ENCODE measurements at regions not wholly inside any gene's neighbourhood (a gene's known extent, or its start where the extent isn't known, plus 50 kb on each side); places are given as distances from the start of the nearest gene placed in this dataset.

DNA sequence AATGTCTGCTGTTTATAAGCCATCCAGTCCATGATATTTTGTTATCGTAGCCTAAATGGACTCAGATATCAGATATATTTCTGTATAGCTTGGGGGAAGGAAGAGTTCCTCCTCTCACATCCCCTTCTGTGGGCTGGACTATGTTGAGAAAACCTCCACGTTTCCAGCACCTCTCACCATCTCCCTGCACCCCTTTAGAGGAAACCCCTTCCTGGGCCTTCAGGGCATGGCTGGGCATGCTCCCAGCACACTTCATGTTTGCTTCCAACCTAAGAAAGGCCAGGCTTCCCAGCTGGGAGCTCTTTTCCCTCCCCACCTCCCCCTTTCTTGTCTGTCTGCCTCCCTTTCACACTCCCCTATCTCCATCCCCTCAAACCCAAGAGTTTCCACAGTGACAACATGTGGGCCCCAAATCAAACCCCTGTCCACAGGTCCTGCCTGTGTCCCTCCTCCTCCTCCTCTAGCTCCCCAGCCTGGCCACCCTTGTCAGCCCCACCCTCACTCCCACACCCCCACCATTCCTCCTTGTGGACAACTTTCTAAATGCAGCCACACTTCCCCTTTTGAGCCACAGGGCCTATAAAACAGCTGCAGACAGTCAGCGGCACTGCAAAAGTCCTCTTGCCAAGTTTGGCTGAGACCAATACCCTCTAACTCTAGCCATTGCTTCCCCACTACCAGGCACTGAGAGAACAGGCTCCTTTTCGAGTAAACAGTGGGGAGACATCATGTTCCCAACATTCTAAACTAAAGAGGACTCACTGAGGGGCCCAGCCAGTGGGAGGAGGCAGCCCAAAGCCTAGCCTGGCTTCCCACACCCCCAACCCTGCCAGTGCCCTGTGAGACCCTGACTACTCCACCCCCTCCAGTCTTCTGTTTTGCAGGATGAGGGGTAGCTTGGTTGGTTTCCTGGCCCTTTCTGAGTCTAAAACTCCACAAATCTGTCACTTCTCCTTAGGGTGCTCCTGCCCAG lies 120.5 kb downstream of the ZFP36L2 start:
- DNase-seq, result peak; percentile 83

DNA sequence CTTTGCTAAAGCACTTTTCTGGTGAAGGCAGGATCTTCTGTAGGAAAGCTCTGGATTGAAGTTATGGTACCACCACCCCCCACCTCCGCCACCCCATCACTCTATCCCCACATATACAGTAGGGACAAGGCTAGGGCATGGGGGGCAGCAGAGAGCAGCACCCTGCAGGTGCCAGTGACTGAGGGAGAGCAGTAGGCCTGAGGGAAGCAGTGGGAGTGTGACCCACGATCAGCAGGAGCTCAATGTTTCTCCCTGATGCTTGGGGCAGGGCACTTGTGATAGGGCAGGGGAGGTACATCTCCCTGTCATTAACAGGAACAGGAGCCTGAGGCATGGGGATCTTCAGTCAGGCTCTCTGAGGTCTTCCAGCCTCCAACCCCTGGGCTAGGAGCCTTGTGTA lies 121.6 kb downstream of the ZFP36L2 start:
- DNase-seq, result no peak

DNA sequence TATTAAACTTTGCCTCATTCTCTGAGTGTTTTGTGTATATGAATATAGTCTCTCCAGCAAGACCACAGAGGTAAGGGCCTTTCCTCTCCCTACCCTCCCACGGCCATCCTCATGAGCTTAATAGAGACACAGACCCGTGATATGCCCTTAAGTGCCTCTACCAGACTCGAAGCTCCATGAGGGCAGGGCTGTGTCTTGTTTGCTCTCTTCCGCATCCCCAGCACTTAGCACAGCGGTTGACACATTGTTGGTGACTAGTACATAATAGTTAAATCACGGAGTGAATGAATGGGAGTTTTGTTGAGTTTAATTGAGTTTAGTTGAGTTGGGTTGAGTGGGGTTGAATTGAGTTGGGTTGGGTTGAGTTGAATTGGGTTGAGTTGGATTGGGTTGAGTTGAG lies 122.3 kb downstream of the ZFP36L2 start:
- no peak for DNase-seq

DNA sequence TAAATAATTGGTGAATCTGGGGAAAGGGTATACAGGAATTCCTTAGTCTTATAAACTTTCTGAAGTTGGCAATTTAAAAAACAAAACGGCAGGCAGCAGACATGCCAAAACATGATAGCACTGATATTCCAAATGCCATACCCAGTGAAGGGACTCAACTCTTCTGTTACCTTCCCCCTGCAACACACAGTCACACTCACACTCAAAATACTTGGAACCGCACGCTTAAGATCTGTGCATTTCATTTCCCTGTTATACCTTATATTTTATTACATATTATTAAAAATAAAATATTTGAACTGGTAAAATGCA lies 123.4 kb downstream of the ZFP36L2 start:
- DNase-seq, result no peak

DNA sequence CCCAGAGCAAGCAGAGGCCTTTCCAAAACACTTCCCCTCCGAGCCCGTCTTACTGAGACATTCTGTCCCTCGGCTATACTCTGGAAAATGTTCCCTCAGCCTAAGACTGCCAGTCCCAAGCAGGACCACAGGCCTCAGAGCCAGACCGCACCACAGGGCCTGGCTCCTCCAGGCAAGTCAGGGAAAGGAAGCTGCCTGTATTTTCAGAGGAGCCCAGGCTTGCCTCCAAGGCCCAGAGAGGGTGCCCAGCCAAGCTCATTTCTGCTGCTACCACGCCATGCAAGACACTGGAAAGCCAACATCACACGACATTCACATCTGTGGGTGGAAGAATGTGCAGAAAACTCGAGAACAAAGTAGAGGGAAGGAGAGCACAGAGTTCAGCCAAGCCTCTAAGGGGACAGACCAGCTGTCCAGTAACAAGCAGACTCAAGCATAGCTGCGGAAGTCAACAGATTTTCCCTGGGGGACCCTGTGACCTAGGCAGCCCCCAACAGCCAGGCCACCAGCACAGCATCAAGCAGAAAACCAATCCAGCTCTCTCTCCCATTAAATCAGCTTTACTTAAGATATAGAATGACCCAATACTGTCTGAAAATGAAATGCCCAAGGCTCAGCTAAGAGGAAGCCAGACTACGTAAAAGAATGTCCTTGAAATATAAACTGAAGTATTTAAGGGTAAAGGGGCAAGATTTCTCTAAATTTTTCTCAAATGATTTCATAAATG lies 123.9 kb downstream of the ZFP36L2 start:
- no peak for DNase-seq

DNA sequence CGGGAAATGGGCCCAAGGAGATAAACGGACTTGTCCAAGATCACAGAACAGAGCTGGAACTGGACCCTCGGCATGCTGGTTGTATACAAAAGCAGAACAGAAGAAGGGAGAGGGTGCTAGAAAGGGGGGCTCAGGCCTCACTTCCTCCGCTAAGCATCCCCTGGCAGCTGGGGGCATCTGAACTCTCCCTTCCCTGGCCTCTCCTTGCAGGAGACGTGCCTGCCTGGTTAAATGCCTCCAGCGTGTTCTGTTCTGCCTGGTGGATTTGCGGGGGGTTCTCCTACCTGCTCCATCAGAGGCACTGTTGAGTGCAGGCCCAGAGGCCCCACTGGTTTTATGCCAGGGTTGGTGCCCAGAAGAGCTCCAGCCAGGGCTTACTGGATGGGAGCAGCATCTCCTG lies 124.7 kb downstream of the ZFP36L2 start:
- DNase-seq, result no peak

DNA sequence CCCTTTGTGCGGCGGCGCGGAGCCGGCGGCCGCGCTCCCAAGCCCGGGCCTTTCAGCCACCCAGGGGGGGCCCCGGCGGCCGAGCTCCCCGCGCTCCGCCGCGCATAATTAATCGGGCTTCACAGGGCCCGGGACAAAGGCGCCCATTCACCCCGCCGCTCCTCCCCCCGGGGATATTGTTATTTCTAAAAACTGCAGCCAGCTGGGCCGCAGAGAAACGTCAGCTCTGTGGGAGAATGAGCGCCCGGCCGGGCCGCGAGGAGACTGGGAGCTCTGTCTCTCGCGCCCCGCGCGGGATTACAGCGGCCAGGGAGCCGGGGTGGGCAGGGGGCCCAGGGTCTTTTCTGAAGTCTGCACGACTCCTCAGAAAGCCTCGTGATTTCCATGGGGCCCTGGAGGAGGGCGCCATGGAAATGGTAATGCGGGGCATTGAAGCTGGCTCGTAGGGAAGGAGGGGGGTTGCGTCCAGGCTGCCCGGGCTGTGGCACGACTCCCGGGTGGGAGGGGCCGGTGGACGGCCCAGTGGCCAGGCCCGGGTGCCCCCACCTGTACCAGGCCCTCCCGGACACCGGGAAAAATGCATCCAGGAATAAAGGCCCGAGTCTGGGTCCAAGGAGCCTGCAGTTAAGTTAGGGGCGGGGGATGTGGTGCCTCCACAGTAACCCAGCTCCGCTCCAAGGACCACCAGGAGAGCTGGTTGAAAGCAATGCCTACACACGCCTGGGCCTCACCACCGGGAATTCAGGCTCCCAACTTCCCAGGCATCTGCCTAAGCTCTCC lies 125.3 kb downstream of the ZFP36L2 start:
- DNase-seq, result no peak

DNA sequence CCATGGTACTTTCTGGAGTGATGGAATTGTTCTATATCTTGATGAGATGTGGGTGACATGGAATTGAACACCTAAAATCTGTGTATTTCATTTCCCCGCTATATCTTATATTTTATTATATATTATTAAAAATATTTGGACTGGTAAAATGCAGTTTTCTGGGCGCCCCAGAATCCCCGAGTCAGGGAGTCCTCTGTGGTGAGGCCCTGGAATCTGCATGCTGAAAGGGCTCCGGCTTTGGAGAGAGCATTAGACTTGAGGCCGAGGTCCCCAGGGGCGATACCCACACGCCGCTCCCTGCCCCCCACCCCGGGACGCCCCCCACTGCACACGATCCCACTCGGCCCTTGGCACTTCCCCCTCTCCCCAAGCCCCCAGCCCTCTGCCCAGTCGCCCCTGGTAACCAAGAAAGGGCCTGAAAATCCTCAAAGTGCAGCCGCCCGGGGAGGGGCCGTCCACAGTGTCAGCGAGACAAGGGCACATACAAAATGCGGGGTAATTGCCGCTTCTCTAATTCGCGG lies 126.0 kb downstream of the ZFP36L2 start:
- no peak for DNase-seq

DNA sequence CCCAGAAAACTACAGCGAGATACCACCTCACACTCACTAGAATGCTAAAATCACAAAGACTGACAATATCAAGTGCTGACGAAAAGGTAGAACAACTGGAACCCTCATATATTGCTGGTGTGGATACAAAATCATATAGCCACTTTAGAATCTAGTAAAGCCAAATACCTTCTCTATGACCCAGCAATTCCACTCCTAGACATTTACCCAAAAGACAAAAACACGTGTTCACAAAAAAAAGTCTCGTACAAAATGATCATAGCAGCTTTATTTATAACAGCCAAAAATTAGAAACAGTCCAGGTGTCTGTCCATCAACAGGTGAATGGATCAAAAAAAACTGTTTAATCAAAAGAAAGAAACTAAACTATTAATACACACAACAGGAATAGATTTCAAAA lies 126.6 kb downstream of the ZFP36L2 start:
- no peak for DNase-seq

DNA sequence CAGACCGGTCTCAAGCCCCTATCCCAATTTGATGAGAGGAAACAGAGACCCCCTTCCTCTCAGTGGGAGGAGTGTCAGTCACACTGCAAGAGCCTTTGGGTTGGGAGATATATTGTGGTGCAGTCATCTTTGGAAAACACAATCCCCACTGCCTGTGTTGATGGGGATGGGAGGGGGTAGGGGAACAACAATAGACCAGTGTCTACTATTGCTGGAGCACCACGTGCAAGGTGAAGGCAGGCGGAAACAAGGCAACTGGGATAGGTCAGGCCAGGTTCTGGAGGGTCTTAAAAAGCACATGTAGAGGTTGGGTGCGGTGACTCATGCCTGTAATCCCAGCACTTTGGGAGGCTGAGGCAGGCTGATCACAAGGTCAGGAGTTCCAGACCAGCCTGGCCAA lies 127.9 kb downstream of the ZFP36L2 start:
- no peak for DNase-seq

DNA sequence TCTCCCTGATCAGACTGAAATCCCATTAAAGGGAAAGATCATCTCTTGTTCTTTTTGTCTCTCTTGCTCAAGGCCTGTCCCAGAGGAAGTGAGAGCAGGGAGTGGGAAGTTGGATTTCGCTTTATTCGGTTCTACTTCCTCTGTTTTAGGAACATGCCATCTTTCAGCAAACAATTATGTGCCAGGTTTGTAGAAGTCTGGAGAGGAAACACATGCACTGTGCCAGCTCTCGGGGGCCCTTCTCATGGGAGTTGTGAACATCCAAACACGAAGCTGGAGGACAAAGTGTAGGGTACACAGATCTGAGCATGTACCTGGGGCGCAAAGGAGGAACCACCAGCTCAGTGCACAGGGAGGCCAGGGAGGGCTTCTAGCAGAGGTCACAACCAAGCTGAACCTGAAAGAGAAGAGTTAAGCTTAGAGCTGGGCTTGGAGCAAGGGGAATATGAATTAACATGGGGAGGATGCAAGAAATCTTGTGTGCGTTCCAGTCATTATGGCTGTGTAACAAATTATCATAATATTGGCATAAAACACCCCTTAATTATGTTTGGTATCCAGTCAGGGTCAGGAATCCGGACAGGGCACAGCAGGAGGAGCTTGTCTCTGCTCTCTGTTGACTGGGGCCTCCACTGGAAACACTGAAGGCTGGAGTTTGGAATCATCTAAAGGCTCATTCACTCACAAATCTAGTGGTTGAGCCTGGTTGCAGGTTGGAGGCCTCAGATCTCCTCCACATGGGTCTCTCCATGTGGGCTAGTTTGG lies 128.6 kb downstream of the ZFP36L2 start:
- peak; percentile 86 for DNase-seq

DNA sequence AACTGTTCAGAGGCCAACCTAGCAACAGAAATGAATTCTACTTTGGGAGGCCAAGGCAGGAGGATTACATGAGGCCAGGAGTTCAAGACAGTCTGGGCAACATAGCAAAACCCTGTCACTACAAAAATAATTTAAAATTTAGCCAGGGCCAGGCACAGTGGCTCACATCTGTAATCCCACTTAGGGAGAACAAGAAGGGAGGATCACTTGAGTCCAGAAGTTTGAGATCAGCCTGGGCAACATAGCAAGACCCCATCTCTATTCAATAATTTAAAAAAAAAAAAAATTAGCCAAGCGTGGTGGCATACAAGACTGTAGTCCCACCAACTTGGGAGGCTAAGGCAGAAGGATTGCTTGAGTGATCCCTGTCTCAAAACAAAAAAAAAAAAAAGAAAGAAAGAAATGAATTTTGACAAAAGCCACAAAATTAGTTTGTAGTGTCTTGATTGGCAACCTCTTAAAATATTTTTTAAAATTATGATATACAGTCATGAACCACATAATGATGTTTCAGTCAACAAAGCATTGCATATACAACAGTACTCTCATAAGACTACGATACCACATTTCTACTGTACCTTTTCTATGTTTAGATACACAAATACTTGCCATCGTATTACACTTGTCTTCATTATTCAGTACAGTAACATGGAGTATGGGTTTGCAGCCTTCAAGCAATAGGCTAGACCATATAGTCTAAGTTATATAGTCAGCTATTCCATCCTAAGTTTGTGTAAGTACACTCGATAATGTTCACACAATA lies 130.7 kb downstream of the ZFP36L2 start:
- no peak for DNase-seq

DNA sequence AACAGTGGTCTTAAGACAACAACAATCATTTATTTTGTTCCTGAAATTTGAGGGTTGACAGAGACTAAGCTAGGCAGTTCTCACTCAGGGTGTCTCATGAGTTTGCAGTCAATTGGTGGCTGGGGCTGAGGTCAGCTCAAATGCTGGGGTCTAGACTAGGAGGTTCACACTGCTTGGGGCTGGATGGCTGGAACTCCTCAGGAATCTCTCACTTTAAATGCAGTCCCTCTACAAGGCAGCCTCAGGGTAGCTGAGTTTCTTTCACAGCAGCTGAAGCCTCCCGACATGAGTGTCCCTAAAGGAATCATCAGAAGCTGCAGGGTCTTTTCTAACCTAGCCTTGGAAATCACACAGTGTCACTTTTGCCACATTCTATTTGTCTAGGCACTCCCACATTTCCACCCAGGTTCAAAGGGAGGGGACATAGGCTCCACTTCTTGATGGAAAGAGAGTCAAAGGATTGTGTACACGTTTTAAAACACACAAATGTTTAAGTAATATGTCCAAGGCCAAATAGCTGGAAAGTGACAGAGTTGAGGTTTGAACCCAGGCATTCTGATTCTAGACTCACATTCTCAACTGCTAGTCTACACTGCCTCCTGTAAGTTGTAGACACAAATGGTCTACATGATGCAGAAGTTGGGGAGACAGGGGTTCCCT lies 133.8 kb downstream of the ZFP36L2 start:
- no peak for DNase-seq

DNA sequence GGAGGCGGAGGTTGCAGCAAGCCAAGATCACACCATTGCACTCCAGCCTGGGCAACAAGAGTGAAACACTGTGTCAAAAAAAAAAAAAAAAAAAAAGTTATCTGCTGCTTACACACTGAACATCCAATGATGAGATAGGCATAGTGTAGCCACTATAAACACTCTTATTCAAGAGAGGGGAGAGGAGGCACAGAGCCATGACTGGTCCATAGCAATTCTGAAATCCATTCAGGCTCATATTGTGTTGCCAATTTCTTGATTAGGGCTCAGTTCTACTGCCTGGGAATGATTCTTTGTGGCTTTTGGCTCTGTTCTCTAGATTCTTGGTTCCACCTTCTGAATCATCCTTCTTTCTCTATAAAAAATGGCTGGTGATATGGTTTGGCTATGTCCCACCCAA lies 136.1 kb downstream of the ZFP36L2 start:
- no peak for DNase-seq

DNA sequence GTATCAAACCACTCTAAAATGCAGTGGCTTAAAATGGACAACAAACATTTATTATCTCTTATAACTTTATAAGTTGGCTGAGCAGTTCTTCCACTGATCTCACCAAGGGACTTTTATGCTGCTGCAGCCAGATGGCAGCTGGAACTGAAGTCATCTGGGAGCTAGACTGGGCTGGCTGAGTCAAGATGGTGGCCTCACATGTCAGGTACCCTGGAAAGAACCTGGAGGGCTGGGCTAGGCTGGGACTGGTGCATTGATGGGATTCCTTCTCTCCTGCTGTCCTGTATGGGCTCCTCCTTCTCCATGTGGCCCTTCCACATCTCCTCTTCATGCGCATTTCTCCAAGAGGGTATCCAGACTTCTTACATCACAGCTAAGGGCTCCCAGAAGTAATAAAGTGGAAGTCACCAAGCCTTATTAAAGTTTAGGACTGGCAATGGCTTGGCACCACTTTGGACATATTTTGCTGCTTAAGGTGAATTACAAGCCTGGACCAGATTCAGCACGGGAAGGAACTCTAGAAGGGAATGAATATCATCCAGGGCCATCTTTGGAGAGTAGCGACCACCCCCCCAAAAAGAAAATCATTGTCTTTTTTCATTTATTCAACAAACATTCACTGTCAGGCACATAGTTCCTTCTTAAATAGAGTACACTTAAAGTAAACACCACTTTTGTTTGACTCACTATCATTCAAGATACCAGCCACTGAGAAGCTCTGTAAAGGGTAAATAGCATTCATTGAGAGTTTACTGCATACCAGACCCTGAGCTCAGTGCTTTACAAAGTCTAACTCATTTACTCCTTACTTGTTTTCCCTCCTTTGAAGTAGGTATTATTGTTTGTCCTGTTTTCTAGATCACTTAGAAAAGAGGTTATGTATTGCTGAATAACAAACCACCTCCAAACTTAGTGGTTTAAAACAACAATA lies 138.0 kb downstream of the ZFP36L2 start:
- DNase-seq, result no peak

DNA sequence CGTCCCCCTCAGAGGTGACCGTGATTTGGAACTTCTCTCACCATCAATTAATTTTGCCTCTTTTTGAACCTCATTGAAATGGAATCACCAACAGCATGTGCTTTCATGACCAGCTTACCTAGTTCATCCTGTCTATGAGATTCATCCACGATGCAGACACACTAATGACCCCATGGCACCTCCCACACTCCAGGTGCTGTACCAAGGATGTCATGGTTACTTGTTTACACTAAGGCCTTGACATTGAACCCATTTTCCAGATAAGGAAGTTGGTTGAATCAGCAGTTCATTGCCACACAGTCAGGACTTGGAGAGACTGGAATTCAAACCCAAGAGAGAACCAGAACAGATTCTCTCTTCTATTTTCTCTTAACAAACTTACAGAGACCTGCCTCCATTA lies 139.0 kb downstream of the ZFP36L2 start:
- DNase-seq, result no peak

DNA sequence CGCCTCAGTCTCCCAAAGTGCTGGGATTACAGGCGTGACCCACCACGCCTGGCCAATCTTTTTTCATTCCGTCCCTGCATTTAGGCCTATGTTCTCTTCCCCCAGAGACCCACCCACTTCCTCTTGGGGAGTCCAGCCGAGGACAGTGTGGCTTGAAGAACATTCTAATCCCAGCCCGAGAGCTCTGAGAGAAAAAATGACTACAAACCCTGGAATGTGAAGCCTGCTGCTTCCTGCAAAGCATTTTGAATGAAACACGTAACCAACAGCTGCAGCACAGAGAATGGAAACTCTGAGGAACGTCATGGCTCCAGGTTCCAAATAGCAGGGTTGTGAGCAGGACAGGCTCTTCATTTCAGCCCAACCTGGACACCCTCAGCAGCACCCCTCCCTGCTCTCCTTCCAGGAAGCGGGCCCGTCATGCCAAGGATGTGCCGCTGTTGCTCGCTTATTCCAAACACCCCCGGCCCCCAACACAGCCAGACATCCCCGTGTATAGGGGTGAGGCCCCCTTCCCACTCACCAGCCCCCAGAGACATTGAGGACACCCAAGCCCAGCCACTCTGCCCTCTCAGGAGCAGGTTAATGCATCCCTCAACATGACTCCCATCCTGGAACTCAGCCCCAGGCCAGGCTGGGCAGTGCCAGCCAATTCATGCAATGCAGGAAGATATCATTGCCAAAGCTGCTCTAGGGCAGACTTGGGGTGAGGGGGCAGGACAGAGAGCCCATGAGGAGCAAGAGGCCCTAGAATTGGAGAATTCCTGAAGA lies 139.8 kb downstream of the ZFP36L2 start:
- no peak for DNase-seq

DNA sequence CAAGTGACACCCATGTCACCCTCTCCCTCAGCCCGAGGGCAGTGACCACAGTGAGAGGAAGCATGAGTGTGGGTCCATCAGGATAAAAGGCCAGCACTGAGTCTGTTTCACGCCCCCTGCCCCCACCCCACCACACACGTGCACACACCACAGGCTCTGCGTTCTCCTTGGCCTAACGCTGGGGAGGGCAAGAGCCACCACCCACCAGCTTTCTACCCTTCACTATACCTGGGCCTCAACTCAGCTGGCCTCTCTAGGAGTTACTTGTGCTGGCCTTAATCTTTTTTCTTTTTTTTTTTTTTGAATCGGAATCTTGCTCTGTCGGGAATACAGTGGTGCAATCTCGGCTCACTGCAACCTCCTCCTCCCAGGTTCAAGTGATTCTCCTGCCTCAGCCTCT lies 140.5 kb downstream of the ZFP36L2 start:
- DNase-seq, result no peak

DNA sequence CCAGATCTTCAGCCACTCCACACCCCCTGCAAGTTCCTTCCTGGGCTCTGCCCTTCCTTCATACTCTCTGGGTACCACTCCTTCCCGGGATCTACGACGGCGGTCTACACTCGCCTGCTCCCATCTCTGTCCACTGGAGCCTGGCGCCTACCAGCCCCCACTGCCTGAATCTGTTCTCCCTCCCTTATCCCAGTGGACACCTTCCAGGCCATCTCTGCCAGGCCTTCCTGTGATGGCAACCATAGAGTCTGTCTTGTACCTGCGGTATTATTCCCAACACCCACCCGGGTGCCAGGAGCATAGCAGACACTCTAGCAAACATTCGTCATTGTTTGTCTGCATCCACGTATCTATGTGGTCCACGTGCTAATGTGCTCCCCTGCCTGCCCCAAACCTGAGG lies 140.9 kb downstream of the ZFP36L2 start:
- DNase-seq, result no peak
